ENCODE measurements at regions not wholly inside any gene's neighbourhood (a gene's known extent, or its start where the extent isn't known, plus 50 kb on each side); places are given as distances from the start of the nearest gene placed in this dataset.

DNA sequence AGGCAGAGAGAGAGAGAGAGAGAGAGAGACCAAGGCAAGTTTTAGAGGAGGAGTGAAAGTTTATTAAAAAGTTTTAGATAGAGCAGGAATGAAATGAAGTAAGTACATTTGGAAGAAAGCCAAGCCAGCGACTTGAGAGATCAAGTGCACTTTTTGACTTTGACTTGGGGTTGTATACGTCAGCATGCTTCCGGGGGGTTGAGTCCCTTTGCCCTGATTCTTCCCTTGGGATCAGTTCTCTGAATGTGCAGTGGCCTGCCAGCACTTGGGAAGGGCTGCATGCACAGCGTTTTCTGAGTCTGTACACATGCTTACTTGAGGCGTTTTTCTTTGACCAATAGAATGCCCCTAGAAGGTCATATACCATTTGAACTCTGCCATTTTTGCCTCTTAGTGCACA is 400.5 kb downstream of the PDGFC start:
- TF ChIP-seq EZH2 (IDR thresholded peaks at IDR 0.05; ENCODE audit: low read depth, unreplicated experiment) = no peak
- TF ChIP-seq, protein P1, sequence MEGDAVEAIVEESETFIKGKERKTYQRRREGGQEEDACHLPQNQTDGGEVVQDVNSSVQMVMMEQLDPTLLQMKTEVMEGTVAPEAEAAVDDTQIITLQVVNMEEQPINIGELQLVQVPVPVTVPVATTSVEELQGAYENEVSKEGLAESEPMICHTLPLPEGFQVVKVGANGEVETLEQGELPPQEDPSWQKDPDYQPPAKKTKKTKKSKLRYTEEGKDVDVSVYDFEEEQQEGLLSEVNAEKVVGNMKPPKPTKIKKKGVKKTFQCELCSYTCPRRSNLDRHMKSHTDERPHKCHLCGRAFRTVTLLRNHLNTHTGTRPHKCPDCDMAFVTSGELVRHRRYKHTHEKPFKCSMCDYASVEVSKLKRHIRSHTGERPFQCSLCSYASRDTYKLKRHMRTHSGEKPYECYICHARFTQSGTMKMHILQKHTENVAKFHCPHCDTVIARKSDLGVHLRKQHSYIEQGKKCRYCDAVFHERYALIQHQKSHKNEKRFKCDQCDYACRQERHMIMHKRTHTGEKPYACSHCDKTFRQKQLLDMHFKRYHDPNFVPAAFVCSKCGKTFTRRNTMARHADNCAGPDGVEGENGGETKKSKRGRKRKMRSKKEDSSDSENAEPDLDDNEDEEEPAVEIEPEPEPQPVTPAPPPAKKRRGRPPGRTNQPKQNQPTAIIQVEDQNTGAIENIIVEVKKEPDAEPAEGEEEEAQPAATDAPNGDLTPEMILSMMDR (conservative IDR thresholded peaks at IDR 0.05; ENCODE audit: low read depth in 2 of 2) = no peak
- no peak for TF ChIP-seq POLR2AphosphoS5 (IDR thresholded peaks at IDR 0.05; ENCODE audit: low read depth)
- TF ChIP-seq, protein P2, sequence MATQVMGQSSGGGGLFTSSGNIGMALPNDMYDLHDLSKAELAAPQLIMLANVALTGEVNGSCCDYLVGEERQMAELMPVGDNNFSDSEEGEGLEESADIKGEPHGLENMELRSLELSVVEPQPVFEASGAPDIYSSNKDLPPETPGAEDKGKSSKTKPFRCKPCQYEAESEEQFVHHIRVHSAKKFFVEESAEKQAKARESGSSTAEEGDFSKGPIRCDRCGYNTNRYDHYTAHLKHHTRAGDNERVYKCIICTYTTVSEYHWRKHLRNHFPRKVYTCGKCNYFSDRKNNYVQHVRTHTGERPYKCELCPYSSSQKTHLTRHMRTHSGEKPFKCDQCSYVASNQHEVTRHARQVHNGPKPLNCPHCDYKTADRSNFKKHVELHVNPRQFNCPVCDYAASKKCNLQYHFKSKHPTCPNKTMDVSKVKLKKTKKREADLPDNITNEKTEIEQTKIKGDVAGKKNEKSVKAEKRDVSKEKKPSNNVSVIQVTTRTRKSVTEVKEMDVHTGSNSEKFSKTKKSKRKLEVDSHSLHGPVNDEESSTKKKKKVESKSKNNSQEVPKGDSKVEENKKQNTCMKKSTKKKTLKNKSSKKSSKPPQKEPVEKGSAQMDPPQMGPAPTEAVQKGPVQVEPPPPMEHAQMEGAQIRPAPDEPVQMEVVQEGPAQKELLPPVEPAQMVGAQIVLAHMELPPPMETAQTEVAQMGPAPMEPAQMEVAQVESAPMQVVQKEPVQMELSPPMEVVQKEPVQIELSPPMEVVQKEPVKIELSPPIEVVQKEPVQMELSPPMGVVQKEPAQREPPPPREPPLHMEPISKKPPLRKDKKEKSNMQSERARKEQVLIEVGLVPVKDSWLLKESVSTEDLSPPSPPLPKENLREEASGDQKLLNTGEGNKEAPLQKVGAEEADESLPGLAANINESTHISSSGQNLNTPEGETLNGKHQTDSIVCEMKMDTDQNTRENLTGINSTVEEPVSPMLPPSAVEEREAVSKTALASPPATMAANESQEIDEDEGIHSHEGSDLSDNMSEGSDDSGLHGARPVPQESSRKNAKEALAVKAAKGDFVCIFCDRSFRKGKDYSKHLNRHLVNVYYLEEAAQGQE (IDR thresholded peaks at IDR 0.05; ENCODE audit: unreplicated experiment) = no peak
- TF ChIP-seq CREB1 (CRISPR knock-in tag; IDR thresholded peaks at IDR 0.05; ENCODE audit: low read depth) = no peak
- TF ChIP-seq EZH2phosphoT487 (IDR thresholded peaks at IDR 0.05; ENCODE audit: unreplicated experiment) = no peak
- TF ChIP-seq JUNB (IDR thresholded peaks at IDR 0.05; ENCODE audit: unreplicated experiment) = no peak

All from GM23338 (cell line).